ENCODE measurements at regions not wholly inside any gene's neighbourhood (a gene's known extent, or its start where the extent isn't known, plus 50 kb on each side); places are given as distances from the start of the nearest gene placed in this dataset.
"Not testable (repeated sequence)": the region's sequence is repeated elsewhere in the genome, so short reads cannot be mapped to it uniquely, and the experiment has no call there.

- Histone ChIP-seq H3K4me2 (no peak overlapping the region), H4K20me1 (replicated peaks; ENCODE audit: insufficient read depth) (no peaks in the 10 kb centered on the region), H3K27me3 (ENCODE audit: insufficient read depth) (no peaks in the 10 kb centered on the region), H3K4me1 (ENCODE audit: insufficient read depth) (no peaks in the 10 kb centered on the region), H3F3A (replicated peaks; ENCODE audit: low read depth) (no peaks in the 10 kb centered on the region), H3K4me3 (no peak overlapping the region), H3K9me2 (ENCODE audit: insufficient read depth) (0 out of 2 replicates have a peak, but pooled peaks cover 8% of the 10 kb centered on the region), H3K27ac (ENCODE audit: low read depth) (no peak overlapping the region), H3K36me3 (ENCODE audit: insufficient read depth) (no peaks in the 10 kb centered on the region; the same call in 1 of the 2 replicates), H2AFZ (no peak overlapping the region), H3K79me2 (replicated peaks; ENCODE audit: insufficient read depth) (no peaks in the 10 kb centered on the region)
- peaks cover 15% of the 10 kb centered on the region for H3K9me3 Mint-ChIP-seq
- no peaks in the 10 kb centered on the region for H3K36me3 Mint-ChIP-seq (ENCODE audit: low read depth)
- DNase-seq (ENCODE audit: low spot score) = no peak
- H3K27ac Mint-ChIP-seq = no peak overlapping the region
- no peak overlapping the region for H3K4me3 Mint-ChIP-seq
- H3K27me3 Mint-ChIP-seq (ENCODE audit: insufficient read depth, low read depth, poor library complexity) = no peaks in the 10 kb centered on the region
- TF ChIP-seq, protein P1, sequence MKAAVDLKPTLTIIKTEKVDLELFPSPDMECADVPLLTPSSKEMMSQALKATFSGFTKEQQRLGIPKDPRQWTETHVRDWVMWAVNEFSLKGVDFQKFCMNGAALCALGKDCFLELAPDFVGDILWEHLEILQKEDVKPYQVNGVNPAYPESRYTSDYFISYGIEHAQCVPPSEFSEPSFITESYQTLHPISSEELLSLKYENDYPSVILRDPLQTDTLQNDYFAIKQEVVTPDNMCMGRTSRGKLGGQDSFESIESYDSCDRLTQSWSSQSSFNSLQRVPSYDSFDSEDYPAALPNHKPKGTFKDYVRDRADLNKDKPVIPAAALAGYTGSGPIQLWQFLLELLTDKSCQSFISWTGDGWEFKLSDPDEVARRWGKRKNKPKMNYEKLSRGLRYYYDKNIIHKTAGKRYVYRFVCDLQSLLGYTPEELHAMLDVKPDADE (IDR thresholded peaks at IDR 0.05) = no peak
- TF ChIP-seq, protein P2, sequence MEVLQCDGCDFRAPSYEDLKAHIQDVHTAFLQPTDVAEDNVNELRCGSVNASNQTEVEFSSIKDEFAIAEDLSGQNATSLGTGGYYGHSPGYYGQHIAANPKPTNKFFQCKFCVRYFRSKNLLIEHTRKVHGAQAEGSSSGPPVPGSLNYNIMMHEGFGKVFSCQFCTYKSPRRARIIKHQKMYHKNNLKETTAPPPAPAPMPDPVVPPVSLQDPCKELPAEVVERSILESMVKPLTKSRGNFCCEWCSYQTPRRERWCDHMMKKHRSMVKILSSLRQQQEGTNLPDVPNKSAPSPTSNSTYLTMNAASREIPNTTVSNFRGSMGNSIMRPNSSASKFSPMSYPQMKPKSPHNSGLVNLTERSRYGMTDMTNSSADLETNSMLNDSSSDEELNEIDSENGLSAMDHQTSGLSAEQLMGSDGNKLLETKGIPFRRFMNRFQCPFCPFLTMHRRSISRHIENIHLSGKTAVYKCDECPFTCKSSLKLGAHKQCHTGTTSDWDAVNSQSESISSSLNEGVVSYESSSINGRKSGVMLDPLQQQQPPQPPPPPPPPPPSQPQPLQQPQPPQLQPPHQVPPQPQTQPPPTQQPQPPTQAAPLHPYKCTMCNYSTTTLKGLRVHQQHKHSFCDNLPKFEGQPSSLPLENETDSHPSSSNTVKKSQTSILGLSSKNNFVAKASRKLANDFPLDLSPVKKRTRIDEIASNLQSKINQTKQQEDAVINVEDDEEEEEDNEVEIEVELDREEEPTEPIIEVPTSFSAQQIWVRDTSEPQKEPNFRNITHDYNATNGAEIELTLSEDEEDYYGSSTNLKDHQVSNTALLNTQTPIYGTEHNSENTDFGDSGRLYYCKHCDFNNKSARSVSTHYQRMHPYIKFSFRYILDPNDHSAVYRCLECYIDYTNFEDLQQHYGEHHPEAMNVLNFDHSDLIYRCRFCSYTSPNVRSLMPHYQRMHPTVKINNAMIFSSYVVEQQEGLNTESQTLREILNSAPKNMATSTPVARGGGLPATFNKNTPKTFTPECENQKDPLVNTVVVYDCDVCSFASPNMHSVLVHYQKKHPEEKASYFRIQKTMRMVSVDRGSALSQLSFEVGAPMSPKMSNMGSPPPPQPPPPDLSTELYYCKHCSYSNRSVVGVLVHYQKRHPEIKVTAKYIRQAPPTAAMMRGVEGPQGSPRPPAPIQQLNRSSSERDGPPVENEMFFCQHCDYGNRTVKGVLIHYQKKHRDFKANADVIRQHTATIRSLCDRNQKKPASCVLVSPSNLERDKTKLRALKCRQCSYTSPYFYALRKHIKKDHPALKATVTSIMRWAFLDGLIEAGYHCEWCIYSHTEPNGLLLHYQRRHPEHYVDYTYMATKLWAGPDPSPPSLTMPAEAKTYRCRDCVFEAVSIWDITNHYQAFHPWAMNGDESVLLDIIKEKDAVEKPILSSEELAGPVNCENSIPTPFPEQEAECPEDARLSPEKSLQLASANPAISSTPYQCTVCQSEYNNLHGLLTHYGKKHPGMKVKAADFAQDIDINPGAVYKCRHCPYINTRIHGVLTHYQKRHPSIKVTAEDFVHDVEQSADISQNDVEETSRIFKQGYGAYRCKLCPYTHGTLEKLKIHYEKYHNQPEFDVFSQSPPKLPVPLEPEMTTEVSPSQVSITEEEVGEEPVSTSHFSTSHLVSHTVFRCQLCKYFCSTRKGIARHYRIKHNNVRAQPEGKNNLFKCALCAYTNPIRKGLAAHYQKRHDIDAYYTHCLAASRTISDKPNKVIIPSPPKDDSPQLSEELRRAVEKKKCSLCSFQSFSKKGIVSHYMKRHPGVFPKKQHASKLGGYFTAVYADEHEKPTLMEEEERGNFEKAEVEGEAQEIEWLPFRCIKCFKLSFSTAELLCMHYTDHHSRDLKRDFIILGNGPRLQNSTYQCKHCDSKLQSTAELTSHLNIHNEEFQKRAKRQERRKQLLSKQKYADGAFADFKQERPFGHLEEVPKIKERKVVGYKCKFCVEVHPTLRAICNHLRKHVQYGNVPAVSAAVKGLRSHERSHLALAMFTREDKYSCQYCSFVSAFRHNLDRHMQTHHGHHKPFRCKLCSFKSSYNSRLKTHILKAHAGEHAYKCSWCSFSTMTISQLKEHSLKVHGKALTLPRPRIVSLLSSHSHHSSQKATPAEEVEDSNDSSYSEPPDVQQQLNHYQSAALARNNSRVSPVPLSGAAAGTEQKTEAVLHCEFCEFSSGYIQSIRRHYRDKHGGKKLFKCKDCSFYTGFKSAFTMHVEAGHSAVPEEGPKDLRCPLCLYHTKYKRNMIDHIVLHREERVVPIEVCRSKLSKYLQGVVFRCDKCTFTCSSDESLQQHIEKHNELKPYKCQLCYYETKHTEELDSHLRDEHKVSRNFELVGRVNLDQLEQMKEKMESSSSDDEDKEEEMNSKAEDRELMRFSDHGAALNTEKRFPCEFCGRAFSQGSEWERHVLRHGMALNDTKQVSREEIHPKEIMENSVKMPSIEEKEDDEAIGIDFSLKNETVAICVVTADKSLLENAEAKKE (CRISPR knock-in tag; IDR thresholded peaks at IDR 0.05) = no peak
- TF ChIP-seq STAT1 (IDR thresholded peaks at IDR 0.05; ENCODE audit: unreplicated experiment) (no peak), POLR2AphosphoS5 (IDR thresholded peaks at IDR 0.05; ENCODE audit: low read depth) (no peak), ZNF114 (CRISPR knock-in tag; IDR thresholded peaks at IDR 0.05) (no peak)
- TF ChIP-seq, protein P3, sequence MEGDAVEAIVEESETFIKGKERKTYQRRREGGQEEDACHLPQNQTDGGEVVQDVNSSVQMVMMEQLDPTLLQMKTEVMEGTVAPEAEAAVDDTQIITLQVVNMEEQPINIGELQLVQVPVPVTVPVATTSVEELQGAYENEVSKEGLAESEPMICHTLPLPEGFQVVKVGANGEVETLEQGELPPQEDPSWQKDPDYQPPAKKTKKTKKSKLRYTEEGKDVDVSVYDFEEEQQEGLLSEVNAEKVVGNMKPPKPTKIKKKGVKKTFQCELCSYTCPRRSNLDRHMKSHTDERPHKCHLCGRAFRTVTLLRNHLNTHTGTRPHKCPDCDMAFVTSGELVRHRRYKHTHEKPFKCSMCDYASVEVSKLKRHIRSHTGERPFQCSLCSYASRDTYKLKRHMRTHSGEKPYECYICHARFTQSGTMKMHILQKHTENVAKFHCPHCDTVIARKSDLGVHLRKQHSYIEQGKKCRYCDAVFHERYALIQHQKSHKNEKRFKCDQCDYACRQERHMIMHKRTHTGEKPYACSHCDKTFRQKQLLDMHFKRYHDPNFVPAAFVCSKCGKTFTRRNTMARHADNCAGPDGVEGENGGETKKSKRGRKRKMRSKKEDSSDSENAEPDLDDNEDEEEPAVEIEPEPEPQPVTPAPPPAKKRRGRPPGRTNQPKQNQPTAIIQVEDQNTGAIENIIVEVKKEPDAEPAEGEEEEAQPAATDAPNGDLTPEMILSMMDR (conservative IDR thresholded peaks at IDR 0.05; ENCODE audit: low read depth in 2 of 2) = no peak
- no peaks in the 10 kb centered on the region for H3K4me1 Mint-ChIP-seq
- ATAC-seq = no peak
Observed at GRCh38 chr3:17820275-17820674, 77.8 kb upstream of the TBC1D5 start.

- not testable (repeated sequence) for H3K27me3 Mint-ChIP-seq (ENCODE audit: insufficient read depth, low read depth, poor library complexity); H3K4me3 ChIP-seq; ATAC-seq; H4K20me1 ChIP-seq (replicated peaks; ENCODE audit: insufficient read depth); H3K27me3 ChIP-seq (ENCODE audit: insufficient read depth); H3K4me3 Mint-ChIP-seq; H3K79me2 ChIP-seq (replicated peaks; ENCODE audit: insufficient read depth); H2AFZ ChIP-seq; H3K36me3 Mint-ChIP-seq (ENCODE audit: low read depth); H3F3A ChIP-seq (replicated peaks; ENCODE audit: low read depth); DNase-seq (ENCODE audit: low spot score); H3K27ac Mint-ChIP-seq; H3K36me3 ChIP-seq (ENCODE audit: insufficient read depth); H3K4me2 ChIP-seq; H3K27ac ChIP-seq (ENCODE audit: low read depth); H3K4me1 Mint-ChIP-seq; H3K4me1 ChIP-seq (ENCODE audit: insufficient read depth)
- H3K9me2 ChIP-seq (ENCODE audit: insufficient read depth) = peaks cover 13% of the 10 kb centered on the region
- H3K9me3 Mint-ChIP-seq = peaks cover 15% of the 10 kb centered on the region
Observed at GRCh38 chr3:17817973-17818372, 75.5 kb upstream of the TBC1D5 start.
